HEK293 (cell line): ENCODE measurements at regions not wholly inside any gene's neighbourhood (a gene's known extent, or its start where the extent isn't known, plus 50 kb on each side); places are given as distances from the start of the nearest gene placed in this dataset.

Experiments used
- CTCF ChIA-PET: fragments of 350-600 bp; formaldehyde crosslinking; extraction: SDS; loops from one replicate; lab custom pipeline; 2021; ENCODE audit warnings: antibody characterized with exemption; lab: Yijun Ruan, JAX
- POLR2A ChIA-PET: fragments of 300-600 bp; formaldehyde crosslinking; extraction: SDS; loops from one replicate; lab custom pipeline; 2020; ENCODE audit warnings: antibody characterized with exemption, inconsistent platforms; lab: Yijun Ruan, JAX
- H3K27ac ChIP-seq: fragments of 200-500 bp; sonication (Bioruptor generic); 2 replicates; pipeline ENCODE4 v1.5.1; 2014; ENCODE audit warnings: low read depth, low read length, control low read depth, inconsistent platforms; ENCODE audit errors: extremely low read depth
- H3K36me3 ChIP-seq, 2 experiments: fragments of 200-500 bp in 1 of 2; sonication (Bioruptor generic) in 1 of 2; 1 replicate in 1 of 2; 2 replicates in 1 of 2; pipeline ENCODE4 v1.5.1; 2014 to 2017; ENCODE audit warnings: inconsistent platforms in 2 of 2, low read length in 2 of 2; ENCODE audit not compliant: control insufficient read depth in 2 of 2, insufficient read depth in 1 of 2
- H3K4me1 ChIP-seq: fragments of 200-500 bp; sonication (Bioruptor generic); 2 replicates; pipeline ENCODE4 v1.5.1; 2014; ENCODE audit warnings: mild to moderate bottlenecking, low read length, inconsistent platforms; ENCODE audit not compliant: control insufficient read depth, insufficient read depth
- H3K4me3 ChIP-seq: 2 replicates; pipeline ENCODE4 v1.5.1; 2011; ENCODE audit warnings: low read depth, mild to moderate bottlenecking, control low read depth, low read length, moderate library complexity
- H3K9me3 ChIP-seq: fragments of 200-500 bp; sonication (Bioruptor generic); 2 replicates; pipeline ENCODE4 v1.5.1; 2014; ENCODE audit warnings: low read depth, low read length, inconsistent platforms; ENCODE audit not compliant: control insufficient read depth, insufficient read depth
- AEBP2 ChIP-seq: fragments of 450-650 bp; formaldehyde crosslinking; IDR thresholded peaks from 2 replicates; pipeline ENCODE4 v1.5.1; 2016; ENCODE audit warnings: missing biosample characterization, missing genetic modification characterization, borderline replicate concordance
- GLI2 ChIP-seq: fragments of 450-650 bp; formaldehyde crosslinking; IDR thresholded peaks from 2 replicates; pipeline ENCODE4; 2017; ENCODE audit warnings: missing biosample characterization, missing genetic modification characterization, low read depth, borderline replicate concordance
- GLIS1 ChIP-seq: fragments of 450-650 bp; formaldehyde crosslinking; IDR thresholded peaks from 2 replicates; pipeline ENCODE4 v1.5.1; 2016; ENCODE audit warnings: missing biosample characterization, missing genetic modification characterization
- KLF8 ChIP-seq: fragments of 450-650 bp; formaldehyde crosslinking; IDR thresholded peaks from 2 replicates; pipeline ENCODE4 v1.5.1; 2016; ENCODE audit warnings: missing biosample characterization, missing genetic modification characterization
- OSR2 ChIP-seq: fragments of 450-650 bp; formaldehyde crosslinking; IDR thresholded peaks from 2 replicates; pipeline ENCODE4 v1.5.1; 2016; ENCODE audit warnings: missing biosample characterization, missing genetic modification characterization
- SETDB1 ChIP-seq: IDR thresholded peaks from one replicate; pipeline ENCODE4 v1.6.1; 2017; ENCODE audit warnings: mild to moderate bottlenecking, low read length, moderate library complexity, mixed read lengths; ENCODE audit not compliant: insufficient read length
- ZNF133 ChIP-seq: fragments of 450-650 bp; formaldehyde crosslinking; IDR thresholded peaks from 2 replicates; pipeline ENCODE4 v1.5.1; 2016; ENCODE audit warnings: missing biosample characterization, missing genetic modification characterization
- ZNF202 ChIP-seq: fragments of 450-650 bp; formaldehyde crosslinking; IDR thresholded peaks from 2 replicates; pipeline ENCODE4 v1.5.1; 2016; ENCODE audit warnings: missing biosample characterization, missing genetic modification characterization, borderline replicate concordance
- ZNF37A ChIP-seq: fragments of 450-650 bp; IDR thresholded peaks from 2 replicates; pipeline ENCODE4 v1.5.1; 2018; ENCODE audit warnings: missing biosample characterization, missing genetic modification characterization
- ZNF391 ChIP-seq: fragments of 450-650 bp; formaldehyde crosslinking; IDR thresholded peaks from 2 replicates; pipeline ENCODE4 v1.5.1; 2016; ENCODE audit warnings: low read depth, missing biosample characterization, missing genetic modification characterization, borderline replicate concordance
- ZNF600 ChIP-seq: fragments of 450-650 bp; formaldehyde crosslinking; IDR thresholded peaks from 2 replicates; pipeline ENCODE4 v1.5.1; 2016; ENCODE audit warnings: missing biosample characterization, missing genetic modification characterization
- ZNF658 ChIP-seq: fragments of 450-650 bp; formaldehyde crosslinking; IDR thresholded peaks from 2 replicates; pipeline ENCODE4; 2016; ENCODE audit warnings: missing biosample characterization, missing genetic modification characterization
- ZNF768 ChIP-seq: fragments of 450-650 bp; formaldehyde crosslinking; IDR thresholded peaks from 2 replicates; pipeline ENCODE4 v1.5.1; 2018; ENCODE audit warnings: missing biosample characterization, mild to moderate bottlenecking, missing genetic modification characterization
- TF ChIP-seq, protein P1 (sequence below): fragments of 450-650 bp; formaldehyde crosslinking; optimal IDR thresholded peaks from 2 replicates; pipeline ENCODE3; 2016; ENCODE audit warnings: missing biosample characterization, mild to moderate bottlenecking, missing genetic modification characterization
- TF ChIP-seq, protein P2 (sequence below): fragments of 450-650 bp; formaldehyde crosslinking; IDR thresholded peaks from 2 replicates; pipeline ENCODE4 v1.5.1; 2016; ENCODE audit warnings: missing biosample characterization, missing genetic modification characterization
- TF ChIP-seq, protein P3 (sequence below): fragments of 450-650 bp; formaldehyde crosslinking; IDR thresholded peaks from 2 replicates; pipeline ENCODE4 v1.5.1; 2016; ENCODE audit warnings: missing biosample characterization, missing genetic modification characterization, borderline replicate concordance
- TF ChIP-seq, protein P4 (sequence below): fragments of 450-650 bp; formaldehyde crosslinking; IDR thresholded peaks from 2 replicates; pipeline ENCODE4 v1.5.1; 2016; ENCODE audit warnings: missing biosample characterization, missing genetic modification characterization

- TF ChIP-seq SETDB1, result peak; percentile 20
- TF ChIP-seq ZNF391, result no peak
- TF ChIP-seq OSR2 (tag by site-specific recombination), result no peak
- TF ChIP-seq, protein P1, sequence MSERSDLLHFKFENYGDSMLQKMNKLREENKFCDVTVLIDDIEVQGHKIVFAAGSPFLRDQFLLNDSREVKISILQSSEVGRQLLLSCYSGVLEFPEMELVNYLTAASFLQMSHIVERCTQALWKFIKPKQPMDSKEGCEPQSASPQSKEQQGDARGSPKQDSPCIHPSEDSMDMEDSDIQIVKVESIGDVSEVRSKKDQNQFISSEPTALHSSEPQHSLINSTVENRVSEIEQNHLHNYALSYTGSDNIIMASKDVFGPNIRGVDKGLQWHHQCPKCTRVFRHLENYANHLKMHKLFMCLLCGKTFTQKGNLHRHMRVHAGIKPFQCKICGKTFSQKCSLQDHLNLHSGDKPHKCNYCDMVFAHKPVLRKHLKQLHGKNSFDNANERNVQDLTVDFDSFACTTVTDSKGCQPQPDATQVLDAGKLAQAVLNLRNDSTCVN (tag by site-specific recombination), result no peak
- TF ChIP-seq ZNF133 (tag by site-specific recombination), result no peak
- Histone ChIP-seq H3K9me3 (no peaks in the 10 kb centered on the region), H3K4me3 (no peak overlapping the region), H3K27ac (no peak overlapping the region), H3K36me3 (no peaks in the 10 kb centered on the region), H3K4me1 (no peaks in the 10 kb centered on the region)
- CTCF ChIA-PET, result no interaction called here
- POLR2A ChIA-PET, result no interaction called here
Measured at GRCh38 chr2:210899131-210899530, 342.7 kb downstream of the CPS1 start.

- POLR2A ChIA-PET, result no interaction called here
- no peaks in the 10 kb centered on the region for H3K36me3 ChIP-seq
- no peaks in the 10 kb centered on the region for H3K4me1 ChIP-seq
- H3K27ac ChIP-seq, result no peak overlapping the region
- CTCF ChIA-PET, result no interaction called here
- H3K9me3 ChIP-seq, result no peaks in the 10 kb centered on the region
- TF ChIP-seq ZNF37A (tag by site-specific recombination) (no peak), GLI2 (tag by site-specific recombination) (no peak), AEBP2 (tag by site-specific recombination) (no peak), SETDB1 (no peak), ZNF600 (no peak), ZNF202 (tag by site-specific recombination) (no peak)
- TF ChIP-seq, protein P2, sequence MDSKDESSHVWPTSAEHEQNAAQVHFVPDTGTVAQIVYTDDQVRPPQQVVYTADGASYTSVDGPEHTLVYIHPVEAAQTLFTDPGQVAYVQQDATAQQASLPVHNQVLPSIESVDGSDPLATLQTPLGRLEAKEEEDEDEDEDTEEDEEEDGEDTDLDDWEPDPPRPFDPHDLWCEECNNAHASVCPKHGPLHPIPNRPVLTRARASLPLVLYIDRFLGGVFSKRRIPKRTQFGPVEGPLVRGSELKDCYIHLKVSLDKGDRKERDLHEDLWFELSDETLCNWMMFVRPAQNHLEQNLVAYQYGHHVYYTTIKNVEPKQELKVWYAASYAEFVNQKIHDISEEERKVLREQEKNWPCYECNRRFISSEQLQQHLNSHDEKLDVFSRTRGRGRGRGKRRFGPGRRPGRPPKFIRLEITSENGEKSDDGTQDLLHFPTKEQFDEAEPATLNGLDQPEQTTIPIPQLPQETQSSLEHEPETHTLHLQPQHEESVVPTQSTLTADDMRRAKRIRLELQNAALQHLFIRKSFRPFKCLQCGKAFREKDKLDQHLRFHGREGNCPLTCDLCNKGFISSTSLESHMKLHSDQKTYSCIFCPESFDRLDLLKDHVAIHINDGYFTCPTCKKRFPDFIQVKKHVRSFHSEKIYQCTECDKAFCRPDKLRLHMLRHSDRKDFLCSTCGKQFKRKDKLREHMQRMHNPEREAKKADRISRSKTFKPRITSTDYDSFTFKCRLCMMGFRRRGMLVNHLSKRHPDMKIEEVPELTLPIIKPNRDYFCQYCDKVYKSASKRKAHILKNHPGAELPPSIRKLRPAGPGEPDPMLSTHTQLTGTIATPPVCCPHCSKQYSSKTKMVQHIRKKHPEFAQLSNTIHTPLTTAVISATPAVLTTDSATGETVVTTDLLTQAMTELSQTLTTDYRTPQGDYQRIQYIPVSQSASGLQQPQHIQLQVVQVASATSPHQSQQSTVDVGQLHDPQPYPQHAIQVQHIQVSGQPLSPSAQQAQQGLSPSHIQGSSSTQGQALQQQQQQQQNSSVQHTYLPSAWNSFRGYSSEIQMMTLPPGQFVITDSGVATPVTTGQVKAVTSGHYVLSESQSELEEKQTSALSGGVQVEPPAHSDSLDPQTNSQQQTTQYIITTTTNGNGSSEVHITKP (tag by site-specific recombination), result no peak
- no peak overlapping the region for H3K4me3 ChIP-seq
Measured at GRCh38 chr2:210901326-210901725, 344.9 kb downstream of the CPS1 start.

DNA sequence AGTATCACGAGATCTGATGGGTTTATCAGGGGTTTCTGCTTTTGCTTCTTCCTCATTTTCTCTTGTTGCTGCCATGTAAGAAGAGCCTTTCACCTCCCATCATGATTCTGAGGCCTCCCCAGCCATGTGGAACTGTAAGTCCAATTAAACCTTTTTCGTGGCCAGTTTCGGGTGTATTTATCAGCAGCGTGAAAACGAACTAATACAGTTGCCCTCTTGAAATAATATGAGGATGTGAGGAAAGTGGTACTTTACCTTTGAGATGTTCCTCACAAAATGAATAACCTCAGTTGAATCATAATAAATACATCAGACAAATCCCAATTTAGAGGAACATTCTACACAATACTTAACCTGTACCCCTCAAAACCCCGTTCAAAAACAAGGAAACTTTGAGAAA lies 356.4 kb downstream of the CPS1 start:
- CTCF ChIA-PET, result no interaction called here
- no peak overlapping the region for H3K4me3 ChIP-seq
- H3K4me1 ChIP-seq, result no peaks in the 10 kb centered on the region
- H3K36me3 ChIP-seq, result no peaks in the 10 kb centered on the region
- POLR2A ChIA-PET, result no interaction called here
- no peak overlapping the region for H3K27ac ChIP-seq
- H3K9me3 ChIP-seq, result no peaks in the 10 kb centered on the region
- TF ChIP-seq, protein P3, sequence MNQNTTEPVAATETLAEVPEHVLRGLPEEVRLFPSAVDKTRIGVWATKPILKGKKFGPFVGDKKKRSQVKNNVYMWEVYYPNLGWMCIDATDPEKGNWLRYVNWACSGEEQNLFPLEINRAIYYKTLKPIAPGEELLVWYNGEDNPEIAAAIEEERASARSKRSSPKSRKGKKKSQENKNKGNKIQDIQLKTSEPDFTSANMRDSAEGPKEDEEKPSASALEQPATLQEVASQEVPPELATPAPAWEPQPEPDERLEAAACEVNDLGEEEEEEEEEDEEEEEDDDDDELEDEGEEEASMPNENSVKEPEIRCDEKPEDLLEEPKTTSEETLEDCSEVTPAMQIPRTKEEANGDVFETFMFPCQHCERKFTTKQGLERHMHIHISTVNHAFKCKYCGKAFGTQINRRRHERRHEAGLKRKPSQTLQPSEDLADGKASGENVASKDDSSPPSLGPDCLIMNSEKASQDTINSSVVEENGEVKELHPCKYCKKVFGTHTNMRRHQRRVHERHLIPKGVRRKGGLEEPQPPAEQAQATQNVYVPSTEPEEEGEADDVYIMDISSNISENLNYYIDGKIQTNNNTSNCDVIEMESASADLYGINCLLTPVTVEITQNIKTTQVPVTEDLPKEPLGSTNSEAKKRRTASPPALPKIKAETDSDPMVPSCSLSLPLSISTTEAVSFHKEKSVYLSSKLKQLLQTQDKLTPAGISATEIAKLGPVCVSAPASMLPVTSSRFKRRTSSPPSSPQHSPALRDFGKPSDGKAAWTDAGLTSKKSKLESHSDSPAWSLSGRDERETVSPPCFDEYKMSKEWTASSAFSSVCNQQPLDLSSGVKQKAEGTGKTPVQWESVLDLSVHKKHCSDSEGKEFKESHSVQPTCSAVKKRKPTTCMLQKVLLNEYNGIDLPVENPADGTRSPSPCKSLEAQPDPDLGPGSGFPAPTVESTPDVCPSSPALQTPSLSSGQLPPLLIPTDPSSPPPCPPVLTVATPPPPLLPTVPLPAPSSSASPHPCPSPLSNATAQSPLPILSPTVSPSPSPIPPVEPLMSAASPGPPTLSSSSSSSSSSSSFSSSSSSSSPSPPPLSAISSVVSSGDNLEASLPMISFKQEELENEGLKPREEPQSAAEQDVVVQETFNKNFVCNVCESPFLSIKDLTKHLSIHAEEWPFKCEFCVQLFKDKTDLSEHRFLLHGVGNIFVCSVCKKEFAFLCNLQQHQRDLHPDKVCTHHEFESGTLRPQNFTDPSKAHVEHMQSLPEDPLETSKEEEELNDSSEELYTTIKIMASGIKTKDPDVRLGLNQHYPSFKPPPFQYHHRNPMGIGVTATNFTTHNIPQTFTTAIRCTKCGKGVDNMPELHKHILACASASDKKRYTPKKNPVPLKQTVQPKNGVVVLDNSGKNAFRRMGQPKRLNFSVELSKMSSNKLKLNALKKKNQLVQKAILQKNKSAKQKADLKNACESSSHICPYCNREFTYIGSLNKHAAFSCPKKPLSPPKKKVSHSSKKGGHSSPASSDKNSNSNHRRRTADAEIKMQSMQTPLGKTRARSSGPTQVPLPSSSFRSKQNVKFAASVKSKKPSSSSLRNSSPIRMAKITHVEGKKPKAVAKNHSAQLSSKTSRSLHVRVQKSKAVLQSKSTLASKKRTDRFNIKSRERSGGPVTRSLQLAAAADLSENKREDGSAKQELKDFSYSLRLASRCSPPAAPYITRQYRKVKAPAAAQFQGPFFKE (tag by site-specific recombination), result no peak
- TF ChIP-seq KLF8 (no peak), ZNF768 (no peak), ZNF658 (tag by site-specific recombination) (no peak), GLIS1 (tag by site-specific recombination) (no peak)
- TF ChIP-seq, protein P4, sequence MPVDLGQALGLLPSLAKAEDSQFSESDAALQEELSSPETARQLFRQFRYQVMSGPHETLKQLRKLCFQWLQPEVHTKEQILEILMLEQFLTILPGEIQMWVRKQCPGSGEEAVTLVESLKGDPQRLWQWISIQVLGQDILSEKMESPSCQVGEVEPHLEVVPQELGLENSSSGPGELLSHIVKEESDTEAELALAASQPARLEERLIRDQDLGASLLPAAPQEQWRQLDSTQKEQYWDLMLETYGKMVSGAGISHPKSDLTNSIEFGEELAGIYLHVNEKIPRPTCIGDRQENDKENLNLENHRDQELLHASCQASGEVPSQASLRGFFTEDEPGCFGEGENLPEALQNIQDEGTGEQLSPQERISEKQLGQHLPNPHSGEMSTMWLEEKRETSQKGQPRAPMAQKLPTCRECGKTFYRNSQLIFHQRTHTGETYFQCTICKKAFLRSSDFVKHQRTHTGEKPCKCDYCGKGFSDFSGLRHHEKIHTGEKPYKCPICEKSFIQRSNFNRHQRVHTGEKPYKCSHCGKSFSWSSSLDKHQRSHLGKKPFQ, result no peak
